ENCODE measurements at regions not wholly inside any gene's neighbourhood (a gene's known extent, or its start where the extent isn't known, plus 50 kb on each side); places are given as distances from the start of the nearest gene placed in this dataset.
A peak's percentile ranks its signal among the peaks of the same experiment; 100 is the strongest.

DNA sequence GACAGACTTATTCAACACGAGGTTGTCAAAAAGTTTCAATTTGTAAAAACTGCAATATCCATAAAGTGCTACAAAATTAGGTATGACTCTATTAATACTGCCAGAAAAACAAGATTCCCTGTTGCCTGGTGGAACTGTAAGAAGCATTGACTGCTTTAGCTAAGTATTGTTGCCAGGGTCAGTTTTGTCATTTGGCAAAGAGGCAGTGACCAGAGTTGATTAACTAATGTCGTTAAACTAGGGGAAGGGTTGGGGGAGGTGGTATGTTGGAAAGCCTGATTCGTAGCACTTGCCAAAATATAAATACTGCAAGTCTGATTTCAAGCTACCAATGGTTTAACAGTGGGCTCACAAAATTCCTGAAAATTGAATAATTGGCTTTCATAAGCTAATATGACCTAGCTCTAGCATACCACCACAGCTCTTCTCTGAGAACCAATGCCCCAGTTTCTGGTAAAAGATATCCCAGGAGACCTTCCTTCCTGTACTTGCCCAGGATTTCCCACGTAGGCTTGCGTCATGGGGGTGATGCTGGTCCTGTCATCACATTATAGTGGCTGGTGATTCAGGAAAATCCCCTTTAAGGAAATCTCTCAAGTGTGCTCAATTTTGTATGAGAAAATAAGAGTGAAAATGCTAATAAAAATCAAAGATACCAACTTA is 266.4 kb upstream of the TBC1D5 start:
- peak overlapping the region; percentile 27; the same call in 1 of the 2 replicates for H2AFZ ChIP-seq (ENCODE audit: low read length)
- no peak for DNase-seq (ENCODE audit: low spot score)
- ChIA-PET POLR2A (interaction anchor here (0.5 to 2.5 kb wide), 6 partner anchors 12 to 297 kb away, joined by 3 to 8 read pairs (median 4); no protein-coding TSS in a partner anchor), CTCF (ENCODE audit: unreplicated experiment) (no interaction called here)
- H3K36me3 ChIP-seq (ENCODE audit: insufficient read depth, low read length): no peaks in the 10 kb centered on the region
- no peak overlapping the region for H3K4me2 ChIP-seq (ENCODE audit: low read length)
- no peak overlapping the region for H3K4me3 ChIP-seq (ENCODE audit: low read depth, low read length, poor library complexity, severe bottlenecking)
- no peak overlapping the region for H3K27ac ChIP-seq (ENCODE audit: low read depth, low read length, poor library complexity, severe bottlenecking)
- H3K9me3 ChIP-seq (ENCODE audit: low read length): no peaks in the 10 kb centered on the region
- no peaks in the 10 kb centered on the region for H3K79me2 ChIP-seq (ENCODE audit: insufficient read depth, low read depth, low read length)
- H3K4me1 ChIP-seq (ENCODE audit: insufficient read depth, low read length, poor library complexity, severe bottlenecking): no peaks in the 10 kb centered on the region
- BruUV-seq (replicated peaks): no TSS peak
- H4K20me1 ChIP-seq (ENCODE audit: insufficient read depth, low read length): no peaks in the 10 kb centered on the region
- intact Hi-C loops (cut with micrococcal nuclease; ENCODE audit: unreplicated experiment): no loop called here
- TF ChIP-seq, protein P1, sequence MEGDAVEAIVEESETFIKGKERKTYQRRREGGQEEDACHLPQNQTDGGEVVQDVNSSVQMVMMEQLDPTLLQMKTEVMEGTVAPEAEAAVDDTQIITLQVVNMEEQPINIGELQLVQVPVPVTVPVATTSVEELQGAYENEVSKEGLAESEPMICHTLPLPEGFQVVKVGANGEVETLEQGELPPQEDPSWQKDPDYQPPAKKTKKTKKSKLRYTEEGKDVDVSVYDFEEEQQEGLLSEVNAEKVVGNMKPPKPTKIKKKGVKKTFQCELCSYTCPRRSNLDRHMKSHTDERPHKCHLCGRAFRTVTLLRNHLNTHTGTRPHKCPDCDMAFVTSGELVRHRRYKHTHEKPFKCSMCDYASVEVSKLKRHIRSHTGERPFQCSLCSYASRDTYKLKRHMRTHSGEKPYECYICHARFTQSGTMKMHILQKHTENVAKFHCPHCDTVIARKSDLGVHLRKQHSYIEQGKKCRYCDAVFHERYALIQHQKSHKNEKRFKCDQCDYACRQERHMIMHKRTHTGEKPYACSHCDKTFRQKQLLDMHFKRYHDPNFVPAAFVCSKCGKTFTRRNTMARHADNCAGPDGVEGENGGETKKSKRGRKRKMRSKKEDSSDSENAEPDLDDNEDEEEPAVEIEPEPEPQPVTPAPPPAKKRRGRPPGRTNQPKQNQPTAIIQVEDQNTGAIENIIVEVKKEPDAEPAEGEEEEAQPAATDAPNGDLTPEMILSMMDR (conservative IDR thresholded peaks at IDR 0.05; ENCODE audit: low read length): no peak
- no peaks in the 10 kb centered on the region for H3K9me2 ChIP-seq (ENCODE audit: insufficient read depth, low read length)

DNA sequence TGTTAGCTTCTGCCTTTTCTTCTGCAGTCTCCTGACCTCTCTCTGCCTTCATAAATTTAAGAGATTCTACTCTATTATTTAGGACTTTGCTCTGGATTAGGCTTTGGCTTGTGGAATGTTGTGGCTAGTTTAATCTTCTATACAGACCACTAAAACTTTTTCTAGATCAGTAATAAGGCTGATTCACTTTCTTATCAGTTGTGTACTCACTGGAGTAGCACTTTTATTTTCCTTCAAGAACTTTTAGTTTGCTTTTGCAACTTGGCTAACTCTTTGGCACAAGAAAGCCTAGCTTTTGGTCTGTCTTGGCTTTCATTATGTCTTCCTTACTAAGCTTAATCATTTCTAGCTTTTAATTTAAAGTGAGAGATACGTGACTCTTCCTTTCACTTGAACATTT is 265.5 kb upstream of the TBC1D5 start:
- H4K20me1 ChIP-seq (ENCODE audit: insufficient read depth, low read length): no peaks in the 10 kb centered on the region
- CTCF ChIA-PET (ENCODE audit: unreplicated experiment): no interaction called here

DNA sequence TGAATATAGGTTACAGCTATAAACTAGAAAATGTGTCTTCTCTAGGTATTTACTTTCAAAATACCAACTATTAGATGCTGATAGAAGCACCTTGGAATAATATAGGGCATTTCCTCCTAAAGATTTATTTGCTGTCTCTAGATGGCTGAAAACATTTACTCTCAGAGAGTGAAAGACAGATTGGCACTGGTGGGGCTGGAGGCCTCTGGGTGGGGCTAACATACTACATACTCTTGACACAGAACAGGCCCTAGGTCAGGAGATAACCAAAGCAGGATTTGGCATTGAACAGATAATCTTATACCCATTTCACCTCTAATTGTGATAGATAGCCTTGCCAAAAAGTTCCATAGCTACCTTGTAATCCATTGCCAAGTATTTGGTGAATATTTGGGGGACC is 253.3 kb upstream of the TBC1D5 start:
- no peaks in the 10 kb centered on the region for H3K4me1 ChIP-seq (ENCODE audit: insufficient read depth, low read length, poor library complexity, severe bottlenecking)
- no peaks in the 10 kb centered on the region for H3K9me3 ChIP-seq (ENCODE audit: low read length)
- no peaks in the 10 kb centered on the region for H3K36me3 ChIP-seq (ENCODE audit: insufficient read depth, low read length)
- H4K20me1 ChIP-seq (ENCODE audit: insufficient read depth, low read length): no peaks in the 10 kb centered on the region
- no peak overlapping the region for H3K27ac ChIP-seq (ENCODE audit: low read depth, low read length, poor library complexity, severe bottlenecking)
- H3K79me2 ChIP-seq (ENCODE audit: insufficient read depth, low read depth, low read length): no peaks in the 10 kb centered on the region
- TF ChIP-seq, protein P1 (conservative IDR thresholded peaks at IDR 0.05; ENCODE audit: low read length): peak; percentile 42
- no peak for TF ChIP-seq EZH2phosphoT487 (IDR thresholded peaks at IDR 0.05; ENCODE audit: borderline replicate concordance, low read depth, low read length)
- H3K4me2 ChIP-seq (ENCODE audit: low read length): no peak overlapping the region
- no peak overlapping the region for H3K4me3 ChIP-seq (ENCODE audit: low read depth, low read length, poor library complexity, severe bottlenecking)
- BruUV-seq (replicated peaks): no TSS peak
- intact Hi-C loops (cut with micrococcal nuclease; ENCODE audit: unreplicated experiment): no loop called here
- POLR2A ChIA-PET: interaction anchor here (0.6 kb wide), 1 partner anchor 251 kb away, joined by 3 read pairs; no protein-coding TSS in a partner anchor
- DNase-seq (ENCODE audit: low spot score): no peak
- no peak overlapping the region for H2AFZ ChIP-seq (ENCODE audit: low read length)
- CTCF ChIA-PET (ENCODE audit: unreplicated experiment): no interaction called here
- H3K9me2 ChIP-seq (ENCODE audit: insufficient read depth, low read length): no peaks in the 10 kb centered on the region

More for the DNA sequence above, 265.5 kb upstream of the TBC1D5 start:
- Histone ChIP-seq H3K9me3 (ENCODE audit: low read length) (no peaks in the 10 kb centered on the region), H3K79me2 (ENCODE audit: insufficient read depth, low read depth, low read length) (no peaks in the 10 kb centered on the region), H3K4me3 (ENCODE audit: low read depth, low read length, poor library complexity, severe bottlenecking) (no peak overlapping the region), H3K9me2 (ENCODE audit: insufficient read depth, low read length) (no peaks in the 10 kb centered on the region), H3K4me2 (ENCODE audit: low read length) (no peak overlapping the region), H3K27ac (ENCODE audit: low read depth, low read length, poor library complexity, severe bottlenecking) (no peak overlapping the region), H3K4me1 (ENCODE audit: insufficient read depth, low read length, poor library complexity, severe bottlenecking) (no peaks in the 10 kb centered on the region), H3K36me3 (ENCODE audit: insufficient read depth, low read length) (no peaks in the 10 kb centered on the region), H2AFZ (ENCODE audit: low read length) (0 out of 2 replicates have a peak overlapping the region, but pooled peaks have one; percentile 38)
- TF ChIP-seq EZH2phosphoT487 (IDR thresholded peaks at IDR 0.05; ENCODE audit: borderline replicate concordance, low read depth, low read length): no peak
- TF ChIP-seq, protein P1 (conservative IDR thresholded peaks at IDR 0.05; ENCODE audit: low read length): no peak
- intact Hi-C loops (cut with micrococcal nuclease; ENCODE audit: unreplicated experiment): no loop called here
- POLR2A ChIA-PET: interaction anchor here (0.5 to 2.5 kb wide), 3 partner anchors 14 to 298 kb away, joined by 3 to 8 read pairs (median 4); no protein-coding TSS in a partner anchor
- DNase-seq (ENCODE audit: low spot score): no peak
- BruUV-seq (replicated peaks): no TSS peak
